ENCODE measurements at regions not wholly inside any gene's neighbourhood (a gene's known extent, or its start where the extent isn't known, plus 50 kb on each side); places are given as distances from the start of the nearest gene placed in this dataset.

DNA sequence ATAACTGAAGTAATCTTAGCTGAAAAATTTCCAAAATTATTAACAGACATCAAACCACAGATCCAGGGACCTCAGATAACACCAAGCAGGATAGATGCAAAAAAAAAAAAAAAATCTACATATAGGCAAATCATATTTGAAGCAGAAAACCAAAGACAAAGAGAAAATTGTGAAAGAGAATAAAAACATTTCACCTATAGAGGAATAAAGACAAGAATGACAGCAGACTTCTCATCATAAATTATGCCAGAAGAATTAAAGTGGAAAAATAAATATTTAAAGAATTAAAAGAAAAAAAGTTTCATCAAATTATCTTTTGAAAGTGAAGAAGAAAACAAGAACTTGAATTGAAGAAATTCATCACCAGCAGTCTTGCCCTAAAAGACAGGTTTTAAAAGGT lies 467.5 kb downstream of the GPAM start:
- DNase-seq = no peak

DNA sequence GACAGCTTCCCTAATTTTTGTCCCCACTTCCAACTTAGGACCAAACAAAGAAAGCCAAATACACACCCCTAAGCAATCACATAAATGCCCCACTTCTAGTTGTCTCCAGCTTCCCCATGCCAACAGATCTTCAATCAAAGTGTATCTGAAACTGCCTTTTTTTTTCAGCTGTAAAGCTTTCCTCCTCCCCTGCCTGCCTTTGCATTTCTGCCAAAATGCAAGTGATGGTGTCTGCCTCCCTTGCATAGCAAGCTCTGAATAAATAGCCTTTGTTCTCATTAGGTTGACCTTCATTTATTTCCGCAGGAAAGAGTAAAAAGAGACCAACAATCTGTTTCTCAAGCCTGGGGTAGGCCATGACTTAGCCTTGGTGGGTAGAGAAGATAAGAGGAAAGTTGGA lies 459.4 kb downstream of the GPAM start:
- DNase-seq = no peak

DNA sequence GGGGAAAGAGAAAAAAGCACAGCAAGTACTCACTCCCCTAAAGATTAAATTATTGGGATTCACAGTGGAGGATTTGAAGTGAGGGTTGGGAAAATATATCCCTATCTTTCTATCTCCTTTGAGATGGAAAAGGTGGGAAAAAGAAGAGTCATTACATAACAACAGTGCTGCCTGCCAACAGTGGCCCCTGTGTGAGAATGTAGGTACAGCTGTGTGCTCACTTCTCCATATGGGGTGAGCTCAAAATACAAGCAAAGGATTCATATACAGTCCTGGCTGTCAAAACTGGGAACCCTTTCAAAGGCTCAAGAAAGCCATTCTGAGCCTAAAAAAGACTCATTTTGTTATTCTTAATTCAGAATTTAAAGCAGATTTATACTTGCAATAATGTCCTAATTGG lies 458.5 kb downstream of the GPAM start:
- DNase-seq = no peak

DNA sequence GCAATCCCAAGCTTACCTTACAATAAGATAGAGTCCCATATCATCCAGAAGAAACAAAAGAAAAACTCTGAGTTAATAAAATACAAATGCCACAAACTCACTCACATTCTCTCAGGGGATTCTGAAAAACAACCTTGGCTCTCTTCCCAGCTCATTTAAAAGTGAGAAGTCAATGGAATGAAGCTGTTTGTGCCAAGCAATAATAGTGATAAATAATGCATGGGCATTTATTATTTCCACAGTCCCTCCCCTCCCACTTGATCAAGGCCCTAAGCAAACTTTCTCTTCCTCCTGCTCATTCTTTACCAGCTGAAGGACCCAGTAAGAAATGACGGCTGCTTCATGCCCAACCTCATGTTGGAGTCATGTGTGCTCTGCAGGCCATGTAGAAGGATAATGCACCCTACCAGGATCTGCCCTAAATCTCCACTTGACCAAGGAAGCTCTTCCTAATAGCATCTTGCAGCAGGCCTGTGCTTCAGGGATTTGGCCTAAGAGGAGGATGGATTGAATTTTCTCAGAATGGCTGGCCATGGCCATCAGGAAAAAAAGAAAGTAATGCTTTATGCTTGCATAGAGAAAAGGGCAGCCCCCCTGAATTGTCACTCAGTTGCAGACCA lies 451.3 kb downstream of the GPAM start:
- DNase-seq = no peak

DNA sequence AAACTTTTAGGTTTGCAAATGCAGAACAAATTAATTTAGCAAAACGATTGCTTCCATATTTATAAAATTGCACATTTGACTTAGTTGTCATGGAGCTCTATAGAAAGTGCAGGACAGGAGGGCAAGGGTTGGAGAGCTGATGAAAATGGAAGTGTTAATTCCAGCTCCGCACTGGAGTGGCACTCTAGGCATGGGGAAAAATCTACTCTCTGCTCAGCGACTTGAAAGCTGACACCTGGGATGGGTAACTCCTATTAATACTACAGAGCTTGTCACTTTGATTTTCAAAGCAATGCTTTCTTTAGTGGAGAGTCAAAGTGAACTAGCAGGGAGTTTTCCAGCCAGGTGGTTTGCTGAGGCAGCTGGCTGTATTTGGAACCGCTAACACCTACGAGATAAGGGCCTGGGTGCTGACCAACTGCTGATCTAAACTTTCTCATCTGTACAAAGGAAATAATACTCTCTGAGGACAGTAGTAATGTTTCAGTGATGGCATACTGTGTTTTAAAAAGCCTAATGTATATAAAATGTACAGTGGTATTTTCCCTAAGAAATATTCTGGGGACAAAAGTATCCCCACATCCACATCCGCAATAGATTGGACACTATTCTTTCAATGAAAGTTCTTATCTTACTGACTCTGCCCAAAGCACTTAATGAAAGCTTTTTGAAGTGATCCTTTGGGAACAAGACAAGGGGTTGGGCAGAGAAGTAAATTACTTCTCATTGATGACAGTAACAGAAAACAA lies 444.3 kb downstream of the GPAM start:
- no peak for DNase-seq

DNA sequence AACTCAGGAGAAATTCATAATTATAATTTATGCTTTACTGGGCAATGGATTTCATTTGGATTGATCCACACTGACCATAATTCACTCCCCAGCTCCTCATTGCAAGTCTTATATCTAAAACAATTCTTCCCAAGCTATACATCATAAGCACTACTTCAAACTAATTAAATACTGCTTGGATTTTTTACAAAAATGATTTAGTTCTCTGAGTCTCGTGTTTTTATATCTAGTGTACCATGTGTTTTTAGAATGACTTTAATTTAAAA lies 443.8 kb downstream of the GPAM start:
- no peak for DNase-seq

DNA sequence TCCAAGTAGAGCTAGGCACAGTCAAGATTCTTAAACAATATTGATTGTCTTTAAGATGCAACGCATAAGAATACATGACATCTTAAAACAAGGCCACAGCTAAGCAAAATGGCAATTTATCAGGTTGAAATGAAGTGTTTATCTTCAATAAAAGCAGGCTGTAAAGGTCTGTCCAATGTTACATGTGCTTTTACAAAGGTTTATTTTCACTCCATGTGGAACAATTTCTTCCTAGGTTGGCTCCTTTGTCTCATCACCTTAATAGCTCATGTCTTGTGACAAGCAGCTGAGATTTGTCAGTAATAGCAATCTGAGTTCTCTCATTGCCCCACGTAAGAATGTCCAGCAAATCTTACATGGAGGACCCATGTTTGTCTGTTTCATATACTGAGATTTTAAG lies 437.6 kb downstream of the GPAM start:
- DNase-seq = no peak

DNA sequence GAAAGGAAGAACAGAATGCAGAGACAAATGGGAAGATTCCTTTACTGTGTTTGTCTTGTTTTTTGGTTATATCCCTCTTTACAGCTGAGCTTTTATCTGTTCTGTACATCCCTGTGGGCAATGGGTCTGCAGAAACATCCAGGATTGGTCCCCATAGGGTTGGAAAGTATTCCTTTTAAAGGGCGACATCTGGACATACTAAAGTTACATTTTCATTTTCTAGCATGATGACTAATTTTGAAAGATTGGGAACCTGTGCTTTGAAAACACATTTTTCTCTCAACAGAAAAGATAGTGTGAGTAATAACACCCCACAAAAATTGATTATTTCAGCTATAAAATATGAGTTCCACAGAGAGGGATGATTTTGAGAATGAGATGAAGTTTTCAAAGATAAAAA lies 435.8 kb downstream of the GPAM start:
- DNase-seq = no peak

DNA sequence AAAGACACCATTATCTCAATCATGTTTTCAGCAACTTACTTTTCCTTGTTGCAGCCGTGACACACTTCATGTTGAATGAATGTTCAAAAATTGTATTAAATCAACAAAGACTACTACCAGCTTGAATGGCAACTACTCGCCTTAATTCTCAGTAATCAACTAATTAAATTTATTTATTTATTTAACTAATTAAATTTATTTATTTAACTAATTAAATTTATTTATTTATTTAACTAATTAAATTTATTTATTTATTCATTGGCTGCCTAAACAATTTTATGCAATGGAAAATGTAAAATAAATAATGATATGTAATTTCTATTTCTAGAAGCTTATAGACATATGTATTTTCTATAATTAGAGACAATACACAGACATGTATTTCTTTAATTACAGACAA lies 435.4 kb downstream of the GPAM start:
- no peak for DNase-seq

DNA sequence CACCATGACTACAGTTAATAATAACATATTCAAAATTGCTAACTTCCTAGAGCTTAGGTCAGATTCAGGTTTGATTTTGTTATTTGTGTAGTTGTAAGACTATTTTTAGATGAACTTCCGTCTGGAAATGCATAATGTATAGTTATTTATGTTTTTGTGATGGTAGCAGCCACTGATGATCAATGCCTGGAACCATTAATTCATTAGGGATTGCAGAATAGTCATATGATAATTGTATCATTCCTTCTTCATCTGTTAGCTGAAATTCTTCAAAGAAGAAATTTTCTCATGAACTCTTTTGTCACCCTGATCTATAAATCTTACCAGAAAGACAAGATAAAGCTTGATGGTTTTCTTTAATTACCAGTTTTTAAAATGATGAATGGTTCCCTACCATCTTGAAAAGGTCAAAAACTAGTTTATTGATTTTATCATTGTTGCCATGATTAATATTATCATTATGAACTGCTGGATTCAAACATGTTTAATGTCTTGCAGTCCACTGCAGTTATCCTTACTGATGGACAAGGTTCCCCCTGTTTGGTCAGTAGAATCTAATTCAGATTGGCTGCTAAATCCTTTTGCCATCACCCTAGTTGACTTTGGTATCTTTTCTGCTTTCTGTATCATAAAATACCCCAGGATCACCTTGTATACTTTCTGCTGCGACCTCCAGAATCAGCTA lies 433.3 kb downstream of the GPAM start:
- DNase-seq = no peak

DNA sequence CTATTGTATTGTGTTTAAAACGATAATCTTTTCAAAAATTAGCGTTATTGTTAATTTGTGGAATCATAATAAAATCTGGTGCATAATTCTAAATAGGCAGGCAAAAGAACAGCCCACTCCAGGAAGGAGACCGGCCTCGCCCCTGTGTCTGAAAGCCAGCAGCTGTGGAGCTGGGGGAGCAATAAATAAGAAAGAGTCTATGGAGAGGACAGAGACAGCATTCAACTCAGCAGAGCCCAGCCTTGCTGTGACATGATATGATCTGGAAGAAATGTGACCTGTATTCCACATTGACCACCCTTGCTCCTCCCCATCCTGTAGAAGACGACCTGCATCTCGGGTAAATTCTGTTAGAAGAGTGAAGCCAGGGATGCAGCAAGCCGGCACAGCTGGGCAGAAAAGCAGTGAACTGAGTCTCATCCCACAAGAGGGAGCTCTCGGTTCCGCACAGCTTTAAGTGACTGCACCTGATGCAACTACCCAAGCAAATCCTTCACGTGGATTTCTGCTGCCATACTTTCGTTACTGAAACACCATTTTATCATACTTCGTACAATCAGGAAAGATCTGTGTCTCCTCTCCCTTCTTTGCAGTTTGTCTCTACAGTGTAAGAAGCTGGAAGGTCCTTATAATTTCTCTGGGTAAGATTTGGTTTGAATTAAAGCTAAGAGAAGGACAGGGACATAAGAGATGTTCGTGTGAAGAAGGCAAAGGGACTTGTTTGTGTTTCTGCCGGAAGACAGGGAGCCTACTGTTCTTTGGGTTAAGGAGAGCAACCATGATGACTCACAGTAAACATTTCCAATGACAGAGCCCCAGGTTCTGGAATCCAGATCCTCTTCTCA lies 427.1 kb downstream of the GPAM start:
- peak in 28 of 56 donors; percentile 0 to 49 (median 8) for DNase-seq

DNA sequence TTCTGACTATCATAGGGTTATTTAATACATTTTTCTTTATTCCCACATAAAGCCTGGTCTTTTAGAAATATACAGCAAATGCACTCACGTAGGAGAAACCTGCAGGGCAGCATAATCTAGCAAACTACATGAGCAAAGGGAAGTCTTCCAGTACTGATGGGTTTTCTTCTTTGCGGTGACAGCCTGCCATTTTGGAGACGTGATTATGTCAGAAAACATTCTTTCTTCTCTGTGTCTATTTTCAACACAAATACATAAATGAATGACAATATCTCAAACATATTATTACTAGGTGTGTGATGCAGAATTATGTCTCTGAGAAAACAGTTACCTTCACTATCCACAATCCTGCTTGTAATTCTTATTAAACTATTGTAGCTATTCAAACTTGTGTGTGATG lies 425.0 kb downstream of the GPAM start:
- DNase-seq = no peak

DNA sequence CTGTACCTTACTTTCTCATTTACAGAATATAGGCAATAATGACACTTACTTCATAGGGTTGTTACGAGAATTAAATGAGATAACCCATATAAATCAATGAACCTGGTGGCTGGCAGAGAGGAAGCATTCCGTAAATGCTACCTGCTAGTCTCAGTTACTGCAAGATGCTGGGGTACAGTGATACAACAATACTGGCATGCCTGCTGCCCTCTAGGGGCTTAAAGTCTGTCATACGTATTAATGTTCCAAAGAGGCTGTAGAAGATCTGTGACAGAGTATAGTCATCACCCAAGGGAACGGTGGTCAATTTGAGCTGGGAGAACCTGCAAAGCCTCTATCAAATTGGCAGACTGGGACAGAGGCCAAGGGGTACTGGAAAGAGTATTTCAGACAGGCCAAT lies 421.5 kb downstream of the GPAM start:
- no peak for DNase-seq

DNA sequence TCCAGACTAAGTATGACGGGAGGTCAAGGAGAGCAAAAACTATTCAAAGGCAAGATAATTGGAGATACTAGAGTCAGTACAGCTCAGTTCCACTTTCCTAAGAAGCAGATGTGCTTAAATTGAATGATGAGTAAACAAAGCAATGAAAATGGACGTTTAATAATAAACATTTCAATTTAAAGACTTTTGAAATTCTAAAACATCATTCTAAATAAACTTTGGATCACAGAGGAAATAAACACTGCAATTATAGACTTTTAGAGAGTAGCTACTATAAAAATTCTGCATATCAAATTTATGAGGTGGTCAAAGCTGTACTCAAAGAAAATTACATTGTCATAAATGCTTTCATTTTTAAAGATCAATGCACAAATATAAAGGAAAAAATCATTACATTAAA lies 418.3 kb downstream of the GPAM start:
- DNase-seq = no peak

DNA sequence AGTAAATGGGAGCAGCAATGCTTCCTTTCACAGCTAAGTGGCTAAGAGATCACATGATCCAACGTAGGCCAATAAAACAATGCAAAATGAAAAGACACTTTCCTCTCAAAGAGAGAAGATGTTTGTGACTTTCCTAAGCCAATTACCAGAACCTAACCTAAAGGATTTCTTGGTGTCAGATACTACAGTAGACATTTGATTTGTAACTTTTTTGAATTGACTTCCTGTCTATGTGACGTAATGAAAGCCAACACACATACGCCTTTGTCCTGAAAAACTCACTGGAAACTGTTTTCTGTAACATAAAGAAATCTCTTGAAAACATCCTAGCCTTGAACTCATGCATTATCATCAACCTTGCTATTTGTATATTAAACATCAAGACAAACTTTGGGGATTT lies 417.1 kb downstream of the GPAM start:
- DNase-seq = no peak

DNA sequence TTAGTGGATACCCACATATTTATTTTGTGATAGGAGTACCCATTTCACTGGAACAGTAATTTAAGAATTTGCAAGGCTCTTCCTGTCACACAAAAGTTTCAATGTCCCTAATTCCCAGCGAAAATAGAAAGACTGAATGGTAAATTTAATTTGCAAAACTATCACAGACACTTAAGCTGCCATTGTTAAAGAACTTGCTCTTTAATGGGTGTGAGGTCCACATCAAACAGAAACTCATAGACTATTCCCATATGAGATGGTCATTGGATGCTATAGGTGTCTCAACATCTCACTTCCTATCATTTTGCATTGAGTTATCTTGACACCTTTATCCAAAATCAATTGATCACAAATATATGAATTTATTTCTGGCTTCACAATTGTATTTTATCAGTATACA lies 415.9 kb downstream of the GPAM start:
- no peak for DNase-seq

DNA sequence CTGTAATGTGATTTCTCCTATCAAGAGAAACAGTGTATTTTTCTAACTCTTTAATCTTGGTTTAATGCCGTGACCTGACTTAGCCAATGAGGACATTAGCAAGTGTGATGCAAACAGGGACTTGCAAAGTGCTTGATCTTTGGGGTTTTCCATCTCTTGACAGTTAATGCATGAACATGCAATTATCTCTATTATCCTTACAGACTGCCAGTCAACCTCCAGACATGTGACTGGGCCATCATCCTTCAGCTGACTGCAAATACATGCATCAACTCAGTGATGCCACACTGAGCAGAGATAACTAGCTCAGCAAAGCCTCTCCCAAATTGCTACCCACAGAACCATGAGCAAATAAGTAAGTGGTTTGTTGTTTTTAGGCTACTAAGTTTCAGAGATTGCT lies 409.6 kb downstream of the GPAM start:
- DNase-seq = no peak

DNA sequence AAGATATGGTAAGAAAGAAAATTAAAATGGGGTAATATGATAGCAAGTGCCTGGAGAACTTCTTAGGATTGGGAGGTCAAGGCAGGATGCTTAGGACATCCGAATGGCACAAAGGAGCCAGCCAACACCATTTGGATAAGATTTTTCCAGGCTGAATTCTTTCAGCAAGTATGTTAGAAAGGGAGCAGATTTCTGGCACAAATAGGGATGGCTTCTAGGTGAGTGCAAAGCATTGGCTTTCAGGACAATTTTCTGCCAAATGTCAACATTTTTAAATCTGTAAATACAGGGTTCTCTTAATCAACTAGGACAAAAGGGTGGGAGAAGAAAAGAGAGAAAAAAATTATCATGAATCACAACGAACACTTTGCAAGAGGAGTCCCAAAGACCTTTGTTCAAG lies 409.1 kb downstream of the GPAM start:
- DNase-seq = no peak

DNA sequence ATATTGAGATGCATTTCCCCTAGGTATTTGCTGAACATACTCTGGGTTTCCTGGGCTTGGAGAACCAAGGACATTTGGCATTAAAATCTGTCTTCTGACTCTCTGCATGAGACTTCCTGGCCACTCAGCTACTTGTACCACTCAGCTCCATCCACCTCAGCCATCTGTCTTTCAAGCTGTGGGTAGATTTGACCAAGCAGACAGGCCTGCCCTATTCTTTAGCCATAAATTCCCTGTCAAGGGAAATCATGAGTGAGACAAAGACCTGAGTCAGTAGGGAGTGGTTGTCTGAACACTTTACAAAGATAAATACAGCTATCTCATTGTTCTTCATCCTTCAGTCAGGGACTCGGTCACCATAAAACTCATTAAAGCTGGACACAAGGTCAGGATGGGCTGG lies 399.1 kb downstream of the GPAM start:
- no peak for DNase-seq

DNA sequence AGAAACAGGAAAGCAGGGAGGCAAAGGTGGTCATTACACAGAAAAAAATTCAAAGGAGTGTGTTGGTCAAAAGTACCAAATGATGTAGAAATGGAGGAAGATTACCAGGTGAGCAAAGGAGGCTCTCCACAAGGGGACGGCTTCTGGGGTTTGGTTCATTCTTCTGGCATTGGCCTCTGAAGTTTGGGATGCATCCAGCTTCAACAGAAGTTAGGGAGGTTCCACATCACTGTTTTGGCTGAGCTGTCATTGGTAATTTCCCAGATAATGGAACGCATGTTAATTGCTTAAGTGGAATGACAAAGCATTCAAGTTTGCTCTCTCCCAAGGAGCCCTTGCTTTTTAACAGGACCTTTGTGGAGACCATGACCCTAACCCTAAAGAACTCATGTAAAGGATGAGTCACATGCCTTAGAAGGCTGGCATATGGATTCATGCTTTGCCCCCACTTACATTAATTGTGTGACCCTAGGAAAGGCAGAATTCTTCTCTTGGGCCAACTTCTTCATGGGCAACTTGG lies 398.6 kb downstream of the GPAM start:
- DNase-seq = no peak

DNA sequence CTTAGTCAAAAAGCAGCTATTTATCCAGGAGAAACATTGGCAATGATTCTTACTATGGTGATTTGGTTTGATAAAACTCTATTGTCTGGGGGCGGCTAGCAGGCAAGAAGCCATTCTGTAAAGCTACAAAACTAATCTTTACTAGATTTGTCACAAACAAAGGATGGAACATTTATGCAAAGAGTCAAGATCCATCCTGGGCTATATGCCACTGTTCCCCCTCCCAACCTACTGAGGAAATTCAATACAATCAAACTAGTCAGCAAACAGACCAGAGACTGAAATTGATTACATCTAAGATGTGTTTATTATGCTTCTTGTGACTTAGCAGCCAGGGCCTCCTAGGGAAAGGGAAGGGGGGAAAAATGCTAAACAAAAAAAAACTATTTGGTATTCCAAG lies 397.6 kb downstream of the GPAM start:
- no peak for DNase-seq

DNA sequence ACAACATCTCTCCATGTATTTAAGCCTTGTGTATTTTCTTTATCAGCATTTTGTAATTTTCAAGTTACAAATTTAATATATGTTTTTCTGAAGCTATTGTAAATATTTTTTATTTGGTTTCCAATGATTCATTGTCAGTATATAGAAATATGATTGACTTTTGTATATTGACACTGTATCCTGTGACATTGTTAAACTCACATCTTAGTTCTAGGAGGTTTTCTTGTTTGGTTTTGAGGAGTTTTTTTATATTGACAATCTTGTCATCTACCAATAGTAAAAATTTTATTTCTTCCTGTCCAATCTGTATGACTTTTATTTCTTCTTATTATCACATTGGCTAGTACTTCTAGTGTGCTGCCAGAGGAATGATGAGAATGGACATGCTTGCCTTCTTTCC lies 393.7 kb downstream of the GPAM start:
- no peak for DNase-seq

All from nucleus accumbens (tissue), 56 donors.